ENCODE measurements at regions not wholly inside any gene's neighbourhood (a gene's known extent, or its start where the extent isn't known, plus 50 kb on each side); places are given as distances from the start of the nearest gene placed in this dataset.

GRCh38 chr16:9271841-9272240 lies 180.4 kb downstream of the HAPSTR1 start:
- TF ChIP-seq CTCF (IDR thresholded peaks at IDR 0.05; ENCODE audit: borderline replicate concordance, extremely low read depth, low read length, poor library complexity, severe bottlenecking) (no peak), EZH2 (IDR thresholded peaks at IDR 0.05; ENCODE audit: borderline replicate concordance, low read depth, low read length, severe bottlenecking) (no peak)

Measured in DND-41 (cell line).